GM19463 (cell line): ENCODE measurements at regions not wholly inside any gene's neighbourhood (a gene's known extent, or its start where the extent isn't known, plus 50 kb on each side); places are given as distances from the start of the nearest gene placed in this dataset.

Experiments
- ATAC-seq: cut with Tn5 transposase; IDR thresholded peaks from one replicate; pipeline ENCODE4 v1.9.1; 2021; ENCODE audit warnings: mild to moderate bottlenecking, moderate library complexity; ENCODE audit not compliant: unreplicated experiment

GRCh38 chr7:84446991-84447480 lies 252.4 kb upstream of the SEMA3A start:
- ATAC-seq = no peak

GRCh38 chr7:84425702-84426259 lies 231.2 kb upstream of the SEMA3A start:
- ATAC-seq = no peak

GRCh38 chr7:84422790-84423189 lies 228.2 kb upstream of the SEMA3A start:
- ATAC-seq = no peak

- no peak for ATAC-seq
These were observed 217.8 kb upstream of the SEMA3A start for GRCh38 chr7:84412161-84412969.

GRCh38 chr7:84399661-84400060 lies 205.1 kb upstream of the SEMA3A start:
- no peak for ATAC-seq

- no peak for ATAC-seq
These were observed 199.6 kb upstream of the SEMA3A start for GRCh38 chr7:84394219-84394618.

GRCh38 chr7:84393786-84394185 lies 199.2 kb upstream of the SEMA3A start:
- no peak for ATAC-seq

- ATAC-seq = no peak
These were observed 196.3 kb upstream of the SEMA3A start for GRCh38 chr7:84390845-84391244.

- peak; percentile 100 for ATAC-seq
These were observed 194.7 kb upstream of the SEMA3A start for GRCh38 chr7:84389242-84389641.

GRCh38 chr7:84387595-84387994 lies 193.0 kb upstream of the SEMA3A start:
- ATAC-seq = no peak

- ATAC-seq = no peak
These were observed 189.8 kb upstream of the SEMA3A start for GRCh38 chr7:84384417-84384816.

GRCh38 chr7:84379446-84379845 lies 184.9 kb upstream of the SEMA3A start:
- no peak for ATAC-seq

- ATAC-seq = no peak
These were observed 178.1 kb upstream of the SEMA3A start for GRCh38 chr7:84372712-84373111.

- peak; percentile 62 for ATAC-seq
These were observed 177.6 kb upstream of the SEMA3A start for GRCh38 chr7:84372155-84372621.

GRCh38 chr7:84370114-84370513 lies 175.5 kb upstream of the SEMA3A start:
- no peak for ATAC-seq

- ATAC-seq = no peak
These were observed 173.5 kb upstream of the SEMA3A start for GRCh38 chr7:84368122-84368521.

GRCh38 chr7:84364708-84365107 lies 170.1 kb upstream of the SEMA3A start:
- no peak for ATAC-seq

- ATAC-seq = no peak
These were observed 169.2 kb upstream of the SEMA3A start for GRCh38 chr7:84363741-84364140.

- ATAC-seq = no peak
These were observed 168.2 kb upstream of the SEMA3A start for GRCh38 chr7:84362828-84363227.

GRCh38 chr7:84362360-84362759 lies 167.8 kb upstream of the SEMA3A start:
- no peak for ATAC-seq

- no peak for ATAC-seq
These were observed 160.3 kb upstream of the SEMA3A start for GRCh38 chr7:84354866-84355265.

- ATAC-seq = no peak
These were observed 159.4 kb upstream of the SEMA3A start for GRCh38 chr7:84354030-84354429.
